ENCODE measurements at regions not wholly inside any gene's neighbourhood (a gene's known extent, or its start where the extent isn't known, plus 50 kb on each side); places are given as distances from the start of the nearest gene placed in this dataset.
A peak's percentile ranks its signal among the peaks of the same experiment; 100 is the strongest.

DNA sequence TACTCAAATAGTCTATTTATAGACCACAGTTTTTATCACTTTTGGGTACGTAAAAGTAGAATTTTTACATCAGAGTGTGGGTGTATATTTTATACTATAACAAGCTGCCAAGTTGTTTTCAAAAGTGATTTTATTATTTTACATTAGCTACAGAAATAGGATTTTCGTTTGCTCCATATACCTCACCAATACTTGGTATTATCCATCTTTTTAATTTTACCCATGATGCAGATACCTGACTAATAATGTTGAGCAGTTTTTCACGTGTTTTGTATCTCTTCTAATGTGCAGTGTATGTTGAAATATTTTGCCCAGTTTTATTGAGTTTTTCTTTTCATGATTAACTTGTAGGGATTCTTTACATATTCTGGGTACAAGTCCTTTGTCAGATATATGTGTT, 379.8 kb downstream of the MATN1 start:
- no peak overlapping the region for H3K4me3 ChIP-seq (ENCODE audit: low read depth, low read length)
- no peak for DNase-seq (ENCODE audit: low read depth)
- in situ Hi-C loops (cut with HindIII; ENCODE audit: low sequenced_read_pairs) = no loop called here
- TF ChIP-seq CTCF (IDR thresholded peaks at IDR 0.05; ENCODE audit: low read depth, low read length, missing control alignments) = no peak

- no peak for TF ChIP-seq CTCF (IDR thresholded peaks at IDR 0.05; ENCODE audit: low read depth, low read length, missing control alignments)
- DNase-seq (ENCODE audit: low read depth) = no peak
- in situ Hi-C loops (cut with HindIII; ENCODE audit: low sequenced_read_pairs) = no loop called here
- no peak overlapping the region for H3K4me3 ChIP-seq (ENCODE audit: low read depth, low read length)
These were observed 380.7 kb downstream of the MATN1 start for GRCh38 chr1:30342535-30343141.

GRCh38 chr1:30340934-30341333, 382.5 kb downstream of the MATN1 start:
- no peak for DNase-seq (ENCODE audit: low read depth)
- in situ Hi-C loops (cut with HindIII; ENCODE audit: low sequenced_read_pairs) = no loop called here
- no peak overlapping the region for H3K4me3 ChIP-seq (ENCODE audit: low read depth, low read length)
- TF ChIP-seq CTCF (IDR thresholded peaks at IDR 0.05; ENCODE audit: low read depth, low read length, missing control alignments) = peak; percentile 5

GRCh38 chr1:30339866-30340265, 383.5 kb downstream of the MATN1 start:
- in situ Hi-C loops (cut with HindIII; ENCODE audit: low sequenced_read_pairs) = no loop called here
- H3K4me3 ChIP-seq (ENCODE audit: low read depth, low read length) = no peak overlapping the region
- TF ChIP-seq CTCF (IDR thresholded peaks at IDR 0.05; ENCODE audit: low read depth, low read length, missing control alignments) = no peak
- no peak for DNase-seq (ENCODE audit: low read depth)

DNA sequence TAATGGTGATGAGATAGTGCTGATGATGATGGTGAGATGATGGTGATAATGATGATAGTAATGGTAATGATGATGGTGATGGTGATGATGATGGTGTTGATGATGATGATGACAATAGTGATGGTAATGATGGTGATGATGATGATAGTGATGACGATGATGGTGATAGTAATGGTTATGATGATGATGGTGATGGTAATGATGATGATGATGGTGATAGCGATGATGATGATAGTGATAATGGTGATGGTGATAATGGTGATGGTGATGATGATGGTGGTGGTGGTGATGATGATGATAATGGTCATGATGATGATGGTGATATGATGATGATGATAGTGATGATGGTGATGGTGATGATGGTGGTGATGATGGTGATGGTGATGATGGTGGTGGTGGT, 384.6 kb downstream of the MATN1 start:
- no peak overlapping the region for H3K4me3 ChIP-seq (ENCODE audit: low read depth, low read length)
- no peak for DNase-seq (ENCODE audit: low read depth)
- in situ Hi-C loops (cut with HindIII; ENCODE audit: low sequenced_read_pairs) = no loop called here
- TF ChIP-seq CTCF (IDR thresholded peaks at IDR 0.05; ENCODE audit: low read depth, low read length, missing control alignments) = no peak

DNA sequence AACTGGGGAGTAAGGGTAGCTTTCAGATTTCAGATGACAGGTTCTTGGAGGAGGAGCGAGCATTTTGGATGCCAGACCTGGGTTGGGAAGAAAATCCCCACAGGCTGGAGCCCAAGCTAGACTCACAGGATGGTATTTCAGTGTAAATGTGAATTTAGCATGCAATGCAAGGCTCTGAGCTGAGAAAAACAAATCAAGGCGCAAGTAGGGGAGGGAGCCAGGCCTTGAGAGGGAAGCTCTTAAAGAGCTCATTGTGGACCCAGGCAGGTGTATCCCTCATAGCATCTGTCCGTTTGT, 386.1 kb downstream of the MATN1 start:
- DNase-seq (ENCODE audit: low read depth) = no peak
- in situ Hi-C loops (cut with HindIII; ENCODE audit: low sequenced_read_pairs) = no loop called here
- no peak for TF ChIP-seq CTCF (IDR thresholded peaks at IDR 0.05; ENCODE audit: low read depth, low read length, missing control alignments)
- H3K4me3 ChIP-seq (ENCODE audit: low read depth, low read length) = no peak overlapping the region
